SK-N-MC (cell line): ENCODE measurements at regions not wholly inside any gene's neighbourhood (a gene's known extent, or its start where the extent isn't known, plus 50 kb on each side); places are given as distances from the start of the nearest gene placed in this dataset.

Experiments used
- EZH2 ChIP-seq: fragments of 200-600 bp; sonication (generic); IDR thresholded peaks from one replicate; pipeline ENCODE4 v1.6.1; 2017; ENCODE audit warnings: antibody characterized with exemption
- POLR2AphosphoS5 ChIP-seq: IDR thresholded peaks from 2 replicates; pipeline ENCODE4 v1.6.1; 2012; ENCODE audit warnings: mild to moderate bottlenecking, low read depth, low read length, borderline replicate concordance

GRCh38 chr4:38501698-38502097 is 162.3 kb upstream of the KLF3 start:
- TF ChIP-seq EZH2 (no peak), POLR2AphosphoS5 (no peak)
